Osteoblast (primary cell): ENCODE measurements at regions not wholly inside any gene's neighbourhood (a gene's known extent, or its start where the extent isn't known, plus 50 kb on each side); places are given as distances from the start of the nearest gene placed in this dataset.

Experiments used
- DNase-seq: peaks from one replicate; pipeline ENCODE4 v3.0.0; 2011; ENCODE audit warnings: low spot score, mixed read lengths; ENCODE audit not compliant: insufficient read length; ENCODE audit errors: missing footprints
- H2AFZ ChIP-seq: 2 replicates; pipeline ENCODE4 v1.6.0; 2011; ENCODE audit warnings: mild to moderate bottlenecking, low read length
- H3K27ac ChIP-seq: 2 replicates; pipeline ENCODE4 v1.5.1; 2011; ENCODE audit warnings: mild to moderate bottlenecking, low read depth, low read length, moderate library complexity
- H3K27me3 ChIP-seq: 2 replicates; pipeline ENCODE4 v1.6.0; 2012; ENCODE audit warnings: mild to moderate bottlenecking, control low read depth, inconsistent platforms, low read length, moderate library complexity; ENCODE audit not compliant: insufficient read depth
- H3K36me3 ChIP-seq: 2 replicates; pipeline ENCODE4 v1.5.1; 2011; ENCODE audit warnings: mild to moderate bottlenecking, low read length, control low read depth, moderate library complexity; ENCODE audit not compliant: insufficient read depth
- H3K4me1 ChIP-seq: 2 replicates; pipeline ENCODE4 v1.5.1; 2011; ENCODE audit warnings: mild to moderate bottlenecking, low read length, control low read depth, moderate library complexity; ENCODE audit not compliant: insufficient read depth
- H3K4me2 ChIP-seq: 2 replicates; pipeline ENCODE4 v1.6.0; 2011; ENCODE audit warnings: mild to moderate bottlenecking, low read length; ENCODE audit not compliant: insufficient read depth
- H3K4me3 ChIP-seq: fragments of 200-600 bp; sonication (generic); 3 replicates; pipeline ENCODE4 v1.5.1; 2012; ENCODE audit warnings: mild to moderate bottlenecking, low read length, inconsistent platforms; ENCODE audit not compliant: insufficient read depth
- H3K79me2 ChIP-seq: 2 replicates; pipeline ENCODE4 v1.6.0; 2012; ENCODE audit warnings: mild to moderate bottlenecking, low read length, control low read depth, inconsistent platforms; ENCODE audit not compliant: insufficient read depth
- H3K9me3 ChIP-seq: 2 replicates; pipeline ENCODE4 v1.5.1; 2011; ENCODE audit warnings: low read depth, low read length, control low read depth
- H4K20me1 ChIP-seq: 2 replicates; pipeline ENCODE4 v1.6.0; 2012; ENCODE audit warnings: mild to moderate bottlenecking, low read length, control low read depth; ENCODE audit not compliant: insufficient read depth
- TF ChIP-seq, protein P1 (sequence below): IDR thresholded peaks from 2 replicates; pipeline ENCODE4 v1.5.1; 2011; ENCODE audit warnings: mild to moderate bottlenecking, low read depth, low read length, moderate library complexity; ENCODE audit errors: extremely low read depth

DNA sequence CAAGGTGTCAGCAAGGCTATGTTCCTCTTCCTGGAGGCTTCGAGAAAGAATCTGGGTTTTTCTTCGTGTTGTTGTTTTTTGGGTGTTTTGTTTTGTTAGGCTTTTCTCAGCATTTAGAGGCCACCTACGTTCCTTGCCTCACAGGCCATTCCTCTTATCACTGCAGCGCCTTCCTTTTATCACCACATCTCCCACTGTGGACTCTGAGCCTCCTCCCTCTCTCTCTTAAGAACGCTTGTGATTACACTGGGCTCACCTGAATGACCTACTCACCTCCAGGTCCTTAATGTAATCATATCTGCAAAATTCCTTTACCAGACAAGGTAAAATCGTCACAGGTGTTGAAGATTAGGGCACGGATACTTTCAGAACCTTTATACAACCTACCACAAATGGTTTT, 340.8 kb downstream of the DTWD2 start:
- no peaks in the 10 kb centered on the region for H3K27me3 ChIP-seq
- TF ChIP-seq, protein P1, sequence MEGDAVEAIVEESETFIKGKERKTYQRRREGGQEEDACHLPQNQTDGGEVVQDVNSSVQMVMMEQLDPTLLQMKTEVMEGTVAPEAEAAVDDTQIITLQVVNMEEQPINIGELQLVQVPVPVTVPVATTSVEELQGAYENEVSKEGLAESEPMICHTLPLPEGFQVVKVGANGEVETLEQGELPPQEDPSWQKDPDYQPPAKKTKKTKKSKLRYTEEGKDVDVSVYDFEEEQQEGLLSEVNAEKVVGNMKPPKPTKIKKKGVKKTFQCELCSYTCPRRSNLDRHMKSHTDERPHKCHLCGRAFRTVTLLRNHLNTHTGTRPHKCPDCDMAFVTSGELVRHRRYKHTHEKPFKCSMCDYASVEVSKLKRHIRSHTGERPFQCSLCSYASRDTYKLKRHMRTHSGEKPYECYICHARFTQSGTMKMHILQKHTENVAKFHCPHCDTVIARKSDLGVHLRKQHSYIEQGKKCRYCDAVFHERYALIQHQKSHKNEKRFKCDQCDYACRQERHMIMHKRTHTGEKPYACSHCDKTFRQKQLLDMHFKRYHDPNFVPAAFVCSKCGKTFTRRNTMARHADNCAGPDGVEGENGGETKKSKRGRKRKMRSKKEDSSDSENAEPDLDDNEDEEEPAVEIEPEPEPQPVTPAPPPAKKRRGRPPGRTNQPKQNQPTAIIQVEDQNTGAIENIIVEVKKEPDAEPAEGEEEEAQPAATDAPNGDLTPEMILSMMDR = no peak
- no peak for DNase-seq
- H3K9me3 ChIP-seq = no peaks in the 10 kb centered on the region
- no peaks in the 10 kb centered on the region for H3K79me2 ChIP-seq
- H3K4me2 ChIP-seq = no peak overlapping the region
- no peak overlapping the region for H3K27ac ChIP-seq
- no peaks in the 10 kb centered on the region for H3K4me1 ChIP-seq
- no peak overlapping the region for H2AFZ ChIP-seq
- no peaks in the 10 kb centered on the region for H3K36me3 ChIP-seq
- H4K20me1 ChIP-seq = no peaks in the 10 kb centered on the region
- H3K4me3 ChIP-seq = no peak overlapping the region

DNA sequence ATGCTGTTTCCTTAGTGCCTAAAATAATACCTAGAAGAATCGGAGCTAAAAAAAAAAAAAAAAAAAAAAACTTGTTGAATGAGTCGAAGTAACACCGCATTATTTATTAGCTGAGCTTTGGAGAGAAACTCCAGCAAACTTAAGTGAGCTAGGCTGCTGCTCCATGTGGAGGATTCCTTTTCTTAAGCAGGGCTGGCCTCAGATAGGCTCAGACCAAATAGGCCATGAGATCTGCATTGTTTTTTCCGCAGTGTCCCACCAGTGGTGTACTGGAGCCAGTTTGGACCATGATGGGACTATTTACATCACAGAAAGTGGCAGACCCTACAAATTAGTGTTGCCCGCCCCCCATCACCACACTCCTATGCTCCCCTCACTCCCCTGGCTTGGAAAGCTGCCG, 341.4 kb downstream of the DTWD2 start:
- Histone ChIP-seq H3K4me3 (no peak overlapping the region), H4K20me1 (no peaks in the 10 kb centered on the region), H3K4me2 (no peak overlapping the region), H3K79me2 (no peaks in the 10 kb centered on the region), H2AFZ (no peak overlapping the region), H3K27ac (no peak overlapping the region), H3K9me3 (no peaks in the 10 kb centered on the region), H3K4me1 (no peaks in the 10 kb centered on the region), H3K27me3 (no peaks in the 10 kb centered on the region), H3K36me3 (no peaks in the 10 kb centered on the region)
- no peak for DNase-seq
- TF ChIP-seq, protein P1 = no peak

DNA sequence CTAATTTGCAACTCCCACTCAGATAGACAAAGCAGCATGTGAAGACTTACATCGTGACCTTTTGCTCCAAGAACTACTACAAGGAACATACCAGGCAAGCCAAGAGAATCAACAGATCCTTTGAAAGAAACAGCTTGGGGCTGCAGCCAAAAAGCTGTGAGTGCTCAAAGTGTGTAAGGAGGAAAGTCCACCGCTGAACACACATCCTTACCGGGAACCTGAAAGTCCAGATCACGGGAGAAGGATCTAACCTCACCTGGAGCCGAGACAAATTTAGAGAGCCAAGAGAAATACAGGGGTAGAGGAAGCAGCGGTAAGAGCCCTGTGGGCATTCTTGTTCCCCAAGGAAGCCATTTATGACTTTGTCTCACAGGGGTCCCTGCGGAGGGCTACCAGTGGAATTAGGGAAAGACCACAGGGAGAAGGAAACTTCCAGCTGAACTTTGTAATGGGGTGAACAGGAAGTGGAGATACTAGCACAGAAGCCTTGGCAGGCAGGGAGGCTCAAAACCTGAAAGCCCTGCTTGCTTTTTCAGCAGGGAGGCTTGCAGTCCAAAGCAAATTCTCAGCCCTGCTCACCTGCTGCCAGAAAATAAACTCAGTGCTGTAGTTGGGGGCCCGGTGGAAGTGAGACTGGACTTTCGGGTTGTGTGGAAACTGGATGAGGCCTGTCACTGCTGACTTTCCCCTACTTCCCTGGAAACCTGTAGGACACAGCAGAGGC, 350.2 kb downstream of the DTWD2 start:
- DNase-seq = no peak
- Histone ChIP-seq H3K36me3 (no peaks in the 10 kb centered on the region), H4K20me1 (no peaks in the 10 kb centered on the region), H3K9me3 (no peaks in the 10 kb centered on the region), H3K79me2 (no peaks in the 10 kb centered on the region), H3K4me2 (no peak overlapping the region), H3K27ac (no peak overlapping the region), H2AFZ (no peak overlapping the region), H3K27me3 (no peaks in the 10 kb centered on the region), H3K4me1 (no peaks in the 10 kb centered on the region), H3K4me3 (no peak overlapping the region)
- TF ChIP-seq, protein P1 = no peak

DNA sequence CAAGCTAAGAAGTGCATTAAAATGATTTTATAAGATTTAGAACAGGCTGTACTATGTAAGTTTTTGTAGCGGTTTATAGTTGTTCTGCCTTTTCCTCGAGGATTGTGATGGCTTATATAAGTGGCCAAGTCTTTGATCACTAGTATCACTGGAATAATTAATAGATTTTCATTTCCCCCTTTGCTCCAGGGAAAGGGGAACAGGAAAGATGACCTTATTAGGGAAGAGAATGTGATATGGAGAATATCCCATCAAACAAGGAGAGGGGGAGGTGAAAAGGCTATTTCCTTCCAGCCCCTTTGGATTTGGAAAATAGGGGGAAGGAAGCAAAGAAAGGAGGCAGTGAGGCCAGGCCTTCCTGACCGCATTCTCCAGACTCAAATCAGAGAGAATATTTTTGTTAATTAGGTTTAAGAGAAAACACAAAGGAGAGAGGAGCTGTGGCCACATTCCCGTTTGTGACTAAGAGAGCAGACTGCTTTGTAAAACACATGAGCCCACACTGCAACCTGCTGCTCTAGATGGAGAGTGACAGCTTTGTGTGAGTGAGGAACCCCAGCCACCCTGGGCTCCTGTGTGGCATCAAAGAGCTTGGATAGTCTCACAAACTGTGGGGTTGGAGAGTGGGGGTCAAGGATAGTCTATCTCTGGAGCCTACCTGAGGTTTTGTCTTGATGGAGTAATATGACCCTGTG, 359.5 kb downstream of the DTWD2 start:
- TF ChIP-seq, protein P1 = no peak
- Histone ChIP-seq H3K4me1 (no peaks in the 10 kb centered on the region), H3K27ac (no peak overlapping the region), H3K27me3 (no peaks in the 10 kb centered on the region), H3K4me3 (no peak overlapping the region), H4K20me1 (no peaks in the 10 kb centered on the region), H3K4me2 (no peak overlapping the region), H3K9me3 (no peaks in the 10 kb centered on the region), H2AFZ (no peak overlapping the region), H3K79me2 (no peaks in the 10 kb centered on the region), H3K36me3 (no peaks in the 10 kb centered on the region)
- DNase-seq = no peak
